Sigmoid colon (tissue), 4 donors: ENCODE measurements at regions not wholly inside any gene's neighbourhood (a gene's known extent, or its start where the extent isn't known, plus 50 kb on each side); places are given as distances from the start of the nearest gene placed in this dataset.

Source experiments
- EP300 ChIP-seq, 4 donors: sonication (generic); formaldehyde crosslinking; IDR thresholded peaks; one replicate each; pipeline ENCODE4 v1.6.1; 2017; ENCODE audit warnings: antibody characterized with exemption in 4 of 4
- TF ChIP-seq, protein P1 (sequence below), 4 experiments: fragments of 450-650 bp in 3 of 4; fragments of 200-600 bp in 1 of 4; IDR thresholded peaks; one replicate each; pipeline ENCODE4 v1.5.1; 2016 to 2019; ENCODE audit warnings: antibody characterized with exemption in 4 of 4, mild to moderate bottlenecking in 3 of 4, moderate library complexity in 2 of 4

DNA sequence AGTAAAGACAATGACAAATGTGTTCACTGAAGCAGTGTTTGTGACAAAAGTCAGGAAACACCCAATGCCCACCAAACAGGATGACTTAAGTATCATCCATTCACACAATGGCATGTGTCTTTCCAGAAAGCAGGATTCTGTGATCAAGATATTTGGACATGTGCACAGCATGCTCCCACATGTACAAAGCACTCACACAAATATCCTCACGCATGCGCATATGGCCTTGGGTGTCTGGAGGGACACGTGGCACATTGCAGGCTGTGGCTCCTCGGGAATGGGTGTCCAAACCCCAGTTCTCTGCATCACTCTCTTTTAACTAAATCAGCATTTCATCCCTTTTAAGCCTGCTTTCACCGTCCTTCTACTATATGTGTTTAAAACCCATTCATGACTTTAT lies 130.5 kb downstream of the KLF13 start:
- TF ChIP-seq, protein P1, sequence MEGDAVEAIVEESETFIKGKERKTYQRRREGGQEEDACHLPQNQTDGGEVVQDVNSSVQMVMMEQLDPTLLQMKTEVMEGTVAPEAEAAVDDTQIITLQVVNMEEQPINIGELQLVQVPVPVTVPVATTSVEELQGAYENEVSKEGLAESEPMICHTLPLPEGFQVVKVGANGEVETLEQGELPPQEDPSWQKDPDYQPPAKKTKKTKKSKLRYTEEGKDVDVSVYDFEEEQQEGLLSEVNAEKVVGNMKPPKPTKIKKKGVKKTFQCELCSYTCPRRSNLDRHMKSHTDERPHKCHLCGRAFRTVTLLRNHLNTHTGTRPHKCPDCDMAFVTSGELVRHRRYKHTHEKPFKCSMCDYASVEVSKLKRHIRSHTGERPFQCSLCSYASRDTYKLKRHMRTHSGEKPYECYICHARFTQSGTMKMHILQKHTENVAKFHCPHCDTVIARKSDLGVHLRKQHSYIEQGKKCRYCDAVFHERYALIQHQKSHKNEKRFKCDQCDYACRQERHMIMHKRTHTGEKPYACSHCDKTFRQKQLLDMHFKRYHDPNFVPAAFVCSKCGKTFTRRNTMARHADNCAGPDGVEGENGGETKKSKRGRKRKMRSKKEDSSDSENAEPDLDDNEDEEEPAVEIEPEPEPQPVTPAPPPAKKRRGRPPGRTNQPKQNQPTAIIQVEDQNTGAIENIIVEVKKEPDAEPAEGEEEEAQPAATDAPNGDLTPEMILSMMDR (IDR thresholded peaks at IDR 0.05): no peak
- no peak for TF ChIP-seq EP300 (IDR thresholded peaks at IDR 0.05)
